ENCODE measurements at regions not wholly inside any gene's neighbourhood (a gene's known extent, or its start where the extent isn't known, plus 50 kb on each side); places are given as distances from the start of the nearest gene placed in this dataset.
"Not testable (repeated sequence)": the region's sequence is repeated elsewhere in the genome, so short reads cannot be mapped to it uniquely, and the experiment has no call there.

DNA sequence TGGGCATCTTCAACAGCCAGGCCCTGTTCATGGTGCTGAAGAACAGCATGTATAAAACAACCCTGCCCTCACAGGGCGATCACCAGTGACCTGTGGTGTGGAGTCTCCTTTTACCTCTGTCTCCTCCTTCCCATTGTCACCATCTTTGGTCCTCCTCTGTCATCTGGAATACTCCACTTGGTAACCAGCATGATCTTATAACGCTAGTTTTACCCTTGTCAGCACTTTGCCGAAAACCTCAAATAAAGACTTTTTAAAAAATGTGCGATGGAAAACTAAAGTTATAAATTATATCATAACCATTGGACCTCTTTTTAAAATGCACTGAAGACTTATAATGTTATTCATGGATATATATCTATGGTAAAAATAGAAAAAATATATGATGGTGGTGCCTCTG is 945.2 kb upstream of the DEFB115 start:
- not testable (repeated sequence) for TF ChIP-seq EP300 (IDR thresholded peaks at IDR 0.05)
- TF ChIP-seq, protein P1, sequence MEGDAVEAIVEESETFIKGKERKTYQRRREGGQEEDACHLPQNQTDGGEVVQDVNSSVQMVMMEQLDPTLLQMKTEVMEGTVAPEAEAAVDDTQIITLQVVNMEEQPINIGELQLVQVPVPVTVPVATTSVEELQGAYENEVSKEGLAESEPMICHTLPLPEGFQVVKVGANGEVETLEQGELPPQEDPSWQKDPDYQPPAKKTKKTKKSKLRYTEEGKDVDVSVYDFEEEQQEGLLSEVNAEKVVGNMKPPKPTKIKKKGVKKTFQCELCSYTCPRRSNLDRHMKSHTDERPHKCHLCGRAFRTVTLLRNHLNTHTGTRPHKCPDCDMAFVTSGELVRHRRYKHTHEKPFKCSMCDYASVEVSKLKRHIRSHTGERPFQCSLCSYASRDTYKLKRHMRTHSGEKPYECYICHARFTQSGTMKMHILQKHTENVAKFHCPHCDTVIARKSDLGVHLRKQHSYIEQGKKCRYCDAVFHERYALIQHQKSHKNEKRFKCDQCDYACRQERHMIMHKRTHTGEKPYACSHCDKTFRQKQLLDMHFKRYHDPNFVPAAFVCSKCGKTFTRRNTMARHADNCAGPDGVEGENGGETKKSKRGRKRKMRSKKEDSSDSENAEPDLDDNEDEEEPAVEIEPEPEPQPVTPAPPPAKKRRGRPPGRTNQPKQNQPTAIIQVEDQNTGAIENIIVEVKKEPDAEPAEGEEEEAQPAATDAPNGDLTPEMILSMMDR (IDR thresholded peaks at IDR 0.05): not testable (repeated sequence)
